HG02840 (cell line): ENCODE measurements at regions not wholly inside any gene's neighbourhood (a gene's known extent, or its start where the extent isn't known, plus 50 kb on each side); places are given as distances from the start of the nearest gene placed in this dataset.

Experiments used
- ATAC-seq: cut with Tn5 transposase; IDR thresholded peaks from one replicate; pipeline ENCODE4 v1.9.1; 2021; ENCODE audit warnings: mild to moderate bottlenecking, moderate library complexity, moderate number of reproducible peaks; ENCODE audit not compliant: unreplicated experiment, low FRiP score

GRCh38 chr5:97907646-97908400 is 724.8 kb upstream of the RIOK2 start:
- ATAC-seq = no peak

GRCh38 chr5:97909541-97909940 is 726.5 kb upstream of the RIOK2 start:
- no peak for ATAC-seq

- no peak for ATAC-seq
Measured at GRCh38 chr5:97914483-97914882, 731.4 kb upstream of the RIOK2 start.

- ATAC-seq = no peak
Measured at GRCh38 chr5:97915106-97915505, 732.1 kb upstream of the RIOK2 start.

GRCh38 chr5:97918057-97918456 is 735.0 kb upstream of the RIOK2 start:
- ATAC-seq = no peak

GRCh38 chr5:97918620-97919019 is 735.6 kb upstream of the RIOK2 start:
- ATAC-seq = no peak

GRCh38 chr5:97919719-97920118 is 736.7 kb upstream of the RIOK2 start:
- ATAC-seq = no peak

- ATAC-seq = no peak
Measured at GRCh38 chr5:97922776-97923175, 739.7 kb upstream of the RIOK2 start.

GRCh38 chr5:97923496-97923895 is 740.4 kb upstream of the RIOK2 start:
- ATAC-seq = no peak

- no peak for ATAC-seq
Measured at GRCh38 chr5:97923997-97924396, 741.0 kb upstream of the RIOK2 start.

GRCh38 chr5:97929383-97929782 is 746.3 kb upstream of the RIOK2 start:
- ATAC-seq = no peak

- no peak for ATAC-seq
Measured at GRCh38 chr5:97931829-97932228, 748.8 kb upstream of the RIOK2 start.

GRCh38 chr5:97936231-97936630 is 753.2 kb upstream of the RIOK2 start:
- no peak for ATAC-seq

- no peak for ATAC-seq
Measured at GRCh38 chr5:97937846-97938245, 754.8 kb upstream of the RIOK2 start.

GRCh38 chr5:97943036-97943435 is 760.0 kb upstream of the RIOK2 start:
- no peak for ATAC-seq

- no peak for ATAC-seq
Measured at GRCh38 chr5:97951139-97951538, 768.1 kb upstream of the RIOK2 start.

- ATAC-seq = no peak
Measured at GRCh38 chr5:97955450-97955849, 772.4 kb upstream of the RIOK2 start.

- ATAC-seq = no peak
Measured at GRCh38 chr5:97967292-97967691, 784.2 kb upstream of the RIOK2 start.

GRCh38 chr5:97968346-97968745 is 785.3 kb upstream of the RIOK2 start:
- no peak for ATAC-seq

GRCh38 chr5:97979740-97980139 is 793.7 kb upstream of the RGMB start:
- ATAC-seq = no peak

- no peak for ATAC-seq
Measured at GRCh38 chr5:97980291-97980690, 793.2 kb upstream of the RGMB start.

GRCh38 chr5:97986069-97986468 is 787.4 kb upstream of the RGMB start:
- ATAC-seq = no peak

GRCh38 chr5:97991236-97991635 is 782.2 kb upstream of the RGMB start:
- no peak for ATAC-seq
